SU-DHL-6 (cell line): ENCODE measurements at regions not wholly inside any gene's neighbourhood (a gene's known extent, or its start where the extent isn't known, plus 50 kb on each side); places are given as distances from the start of the nearest gene placed in this dataset.

Source experiments
- H2AFZ ChIP-seq: fragments of 200-600 bp; sonication (generic); 2 replicates; pipeline ENCODE4 v1.6.1; 2014; ENCODE audit warnings: low read depth, mild to moderate bottlenecking, moderate library complexity, mixed read lengths, antibody characterized with exemption, low read length; ENCODE audit not compliant: severe bottlenecking
- H3F3A ChIP-seq: fragments of 200-600 bp; shearing (Covaris generic); 2 replicates; pipeline ENCODE4 v1.6.0; 2016; ENCODE audit warnings: antibody characterized with exemption, mild to moderate bottlenecking; ENCODE audit not compliant: insufficient read depth
- H3K27ac ChIP-seq: fragments of 200-600 bp; sonication (generic); 2 replicates; pipeline ENCODE4 v1.5.1; 2016; ENCODE audit warnings: low read depth, mild to moderate bottlenecking, low read length, moderate library complexity, mixed read lengths
- H3K27me3 ChIP-seq: fragments of 200-600 bp; sonication (generic), shearing (Covaris generic); 2 replicates; pipeline ENCODE4 v1.6.0; 2014; ENCODE audit warnings: mild to moderate bottlenecking, low read length
- H3K36me3 ChIP-seq: fragments of 200-600 bp; sonication (generic); 2 replicates; pipeline ENCODE4 v1.6.1; 2014; ENCODE audit warnings: mild to moderate bottlenecking, low read length, mixed read lengths
- H3K4me2 ChIP-seq: fragments of 300-600, 200-600 bp; shearing (Covaris generic), sonication (generic); 2 replicates; pipeline ENCODE4 v1.6.0; 2014; ENCODE audit warnings: low read length, low read depth, mild to moderate bottlenecking; ENCODE audit not compliant: poor library complexity, severe bottlenecking
- H3K4me3 ChIP-seq: fragments of 200-600 bp; sonication (generic); 2 replicates; pipeline ENCODE4 v1.5.1; 2014; ENCODE audit warnings: antibody characterized with exemption, low read length, mild to moderate bottlenecking, mixed read lengths; ENCODE audit not compliant: insufficient read depth, poor library complexity, severe bottlenecking
- H3K79me2 ChIP-seq: fragments of 200-600 bp; sonication (generic); 2 replicates; pipeline ENCODE4 v1.6.1; 2014; ENCODE audit warnings: mild to moderate bottlenecking, low read length, moderate library complexity; ENCODE audit not compliant: insufficient read depth
- H3K9ac ChIP-seq: fragments of 200-600 bp; sonication (generic); 2 replicates; pipeline ENCODE4 v1.7.0; 2014; ENCODE audit warnings: mild to moderate bottlenecking, low read length
- H3K9me2 ChIP-seq: fragments of 200-600 bp; sonication (generic); replicated peaks from 2 replicates; pipeline ENCODE4 v1.6.1; 2014; ENCODE audit warnings: low read length; ENCODE audit not compliant: insufficient read depth
- H3K9me3 ChIP-seq: fragments of 200-600 bp; sonication (generic); 2 replicates; pipeline ENCODE4 v1.6.1; 2014; ENCODE audit warnings: low read length, mixed read lengths; ENCODE audit not compliant: insufficient read depth
- H4K20me1 ChIP-seq: fragments of 200-600 bp; sonication (generic); 2 replicates; pipeline ENCODE4 v1.6.1; 2014; ENCODE audit warnings: low read depth, mild to moderate bottlenecking, antibody characterized with exemption, low read length, moderate library complexity, mixed read lengths
- CTCF ChIP-seq: fragments of 200-600 bp; sonication (generic); IDR thresholded peaks from one replicate; pipeline ENCODE4 v1.5.1; 2017; ENCODE audit warnings: antibody characterized with exemption, mild to moderate bottlenecking, low read length, moderate library complexity; ENCODE audit not compliant: insufficient read depth, poor library complexity, severe bottlenecking
- EZH2phosphoT487 ChIP-seq: fragments of 200-600 bp; sonication (generic), shearing (Covaris generic); conservative IDR thresholded peaks from 2 replicates; pipeline ENCODE4 v1.6.1; 2018; ENCODE audit warnings: mild to moderate bottlenecking, antibody characterized with exemption, low read length, moderate library complexity, mixed read lengths

- H3K4me3 ChIP-seq: no peak overlapping the region
- TF ChIP-seq CTCF: no peak
- no peak for TF ChIP-seq EZH2phosphoT487
- no peaks in the 10 kb centered on the region for H3K79me2 ChIP-seq
- H3K36me3 ChIP-seq: no peaks in the 10 kb centered on the region
- H3K27me3 ChIP-seq: no peaks in the 10 kb centered on the region
- H3K9me2 ChIP-seq: no peaks in the 10 kb centered on the region
- H3K9ac ChIP-seq: no peak overlapping the region
- H3F3A ChIP-seq: no peaks in the 10 kb centered on the region
- H3K9me3 ChIP-seq: no peaks in the 10 kb centered on the region
- H3K4me2 ChIP-seq: no peak overlapping the region
- H2AFZ ChIP-seq: no peak overlapping the region
- no peak overlapping the region for H3K27ac ChIP-seq
- no peaks in the 10 kb centered on the region for H4K20me1 ChIP-seq
Measured at GRCh38 chr9:87088621-87089365, 141.5 kb upstream of the GAS1 start.

- Histone ChIP-seq H3K36me3 (no peaks in the 10 kb centered on the region), H3F3A (no peaks in the 10 kb centered on the region), H3K9ac (no peak overlapping the region), H3K4me2 (no peak overlapping the region), H3K4me3 (no peak overlapping the region), H2AFZ (no peak overlapping the region), H4K20me1 (no peaks in the 10 kb centered on the region), H3K27ac (no peak overlapping the region), H3K79me2 (no peaks in the 10 kb centered on the region), H3K27me3 (no peaks in the 10 kb centered on the region), H3K9me2 (no peaks in the 10 kb centered on the region), H3K9me3 (no peaks in the 10 kb centered on the region)
- TF ChIP-seq EZH2phosphoT487: no peak
- no peak for TF ChIP-seq CTCF
Measured at GRCh38 chr9:87089506-87089905, 142.2 kb upstream of the GAS1 start.

- Histone ChIP-seq H3K4me2 (no peak overlapping the region), H2AFZ (no peak overlapping the region), H3K27me3 (no peaks in the 10 kb centered on the region), H4K20me1 (no peaks in the 10 kb centered on the region), H3K79me2 (no peaks in the 10 kb centered on the region), H3K9ac (no peak overlapping the region), H3K27ac (no peak overlapping the region), H3K36me3 (no peaks in the 10 kb centered on the region), H3K9me2 (no peaks in the 10 kb centered on the region), H3K4me3 (no peak overlapping the region), H3F3A (no peaks in the 10 kb centered on the region), H3K9me3 (no peaks in the 10 kb centered on the region)
- TF ChIP-seq CTCF: no peak
- TF ChIP-seq EZH2phosphoT487: no peak
Measured at GRCh38 chr9:87089929-87090328, 142.6 kb upstream of the GAS1 start.
